Caco-2 (cell line): ENCODE measurements at regions not wholly inside any gene's neighbourhood (a gene's known extent, or its start where the extent isn't known, plus 50 kb on each side); places are given as distances from the start of the nearest gene placed in this dataset.
A peak's percentile ranks its signal among the peaks of the same experiment; 100 is the strongest.

Experiments used
- BruUV-seq: library from RNA; stranded (reverse); fragments of 400-500 nt; replicated peaks from 2 replicates; lab custom pipeline; 2021; lab: Mats Ljungman, UMichigan
- CTCF ChIA-PET: fragments of 300-600 bp; sonication (Branson Sonifier 250); formaldehyde crosslinking; loops from one replicate; lab custom pipeline; 2022; ENCODE audit warnings: antibody characterized with exemption; lab: Charles Lee
- POLR2A ChIA-PET: fragments of 300-600 bp; sonication (Branson Sonifier 250); formaldehyde crosslinking; loops from one replicate; lab custom pipeline; 2022; ENCODE audit warnings: antibody characterized with exemption; lab: Charles Lee
- DNase-seq, 2 experiments: peaks; one replicate each; pipeline versions ENCODE4 v3.0.0 to v3.0.0-alpha.2; 2020 to 2022
- H3K27me3 ChIP-seq: replicated peaks from 2 replicates; pipeline ENCODE4 v1.6.0; 2011; ENCODE audit warnings: low read length; ENCODE audit not compliant: control insufficient read depth, insufficient read depth
- H3K36me3 ChIP-seq: 2 replicates; pipeline ENCODE4 v1.5.1; 2011; ENCODE audit warnings: low read length; ENCODE audit not compliant: control insufficient read depth, insufficient read depth
- H3K4me1 ChIP-seq: fragments of 250-450 bp; sonication (Bioruptor Pico); 2 replicates; pipeline ENCODE4 v1.5.1; 2020; ENCODE audit warnings: mild to moderate bottlenecking
- H3K4me3 ChIP-seq: 2 replicates; pipeline ENCODE4 v1.5.1; 2011; ENCODE audit warnings: low read depth, mild to moderate bottlenecking, control low read depth, low read length
- H3K9me3 ChIP-seq: fragments of 250-450 bp; sonication (Bioruptor Pico); 2 replicates; pipeline ENCODE4 v1.5.1; 2020; ENCODE audit warnings: mild to moderate bottlenecking, moderate library complexity
- H3K27ac Mint-ChIP-seq: one replicate; pipeline ENCODE4 v1.8.0; 2022; ENCODE audit warnings: mixed read lengths; ENCODE audit not compliant: unreplicated experiment
- H3K27me3 Mint-ChIP-seq: one replicate; pipeline ENCODE4 v1.8.0; 2022; ENCODE audit warnings: mixed read lengths; ENCODE audit not compliant: insufficient read depth, unreplicated experiment
- H3K36me3 Mint-ChIP-seq: one replicate; pipeline ENCODE4 v1.8.0; 2022; ENCODE audit warnings: mild to moderate bottlenecking, mixed read lengths; ENCODE audit not compliant: insufficient read depth, unreplicated experiment
- H3K4me1 Mint-ChIP-seq: one replicate; pipeline ENCODE4 v1.8.0; 2022; ENCODE audit warnings: low read depth, mixed read lengths; ENCODE audit not compliant: unreplicated experiment
- H3K4me3 Mint-ChIP-seq: one replicate; pipeline ENCODE4 v1.8.0; 2022; ENCODE audit warnings: mild to moderate bottlenecking, moderate library complexity, mixed read lengths; ENCODE audit not compliant: unreplicated experiment
- H3K9me3 Mint-ChIP-seq: one replicate; pipeline ENCODE4 v1.8.0; 2022; ENCODE audit warnings: mixed read lengths; ENCODE audit not compliant: unreplicated experiment
- intact Hi-C: fragments of 100-400 bp; cut with micrococcal nuclease; formaldehyde crosslinking; loops from one replicate; pipeline ENCODE4 v1.10.0; 2022; ENCODE audit not compliant: unreplicated experiment
- TF ChIP-seq, protein P1 (sequence below), 2 experiments: fragments of 200-600 bp in 1 of 2; IDR thresholded peaks; 1 replicate in 1 of 2; 2 replicates in 1 of 2; pipeline versions ENCODE4 v1.5.1 to v1.8.0; 2011 to 2022; ENCODE audit warnings: antibody characterized with exemption in 1 of 2, control low read depth in 1 of 2, inconsistent platforms in 1 of 2, low read depth in 1 of 2, low read length in 1 of 2, mild to moderate bottlenecking in 1 of 2, moderate library complexity in 1 of 2; ENCODE audit not compliant: insufficient read depth in 1 of 2, severe bottlenecking in 1 of 2, unreplicated experiment in 1 of 2

DNA sequence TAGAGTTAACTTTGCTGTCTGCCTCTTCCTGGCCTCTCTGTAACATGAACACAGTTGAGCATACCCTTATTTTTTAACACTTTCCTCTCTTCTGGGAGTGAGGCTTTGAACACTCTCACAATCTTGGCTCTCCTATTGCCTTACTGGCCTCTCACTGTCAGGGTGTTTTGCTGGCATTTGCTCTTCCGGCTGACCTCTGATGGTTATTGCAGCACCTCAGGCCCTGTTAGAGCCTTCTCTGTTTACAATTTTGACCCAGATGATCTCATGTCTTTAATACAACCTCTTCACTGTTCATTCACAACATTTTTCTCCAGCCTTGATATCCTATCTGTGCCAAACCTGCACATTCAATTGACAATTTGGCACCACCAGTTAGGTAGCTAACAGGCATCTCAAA lies 357.8 kb upstream of the USP15 start:
- H3K4me1 Mint-ChIP-seq = no peaks in the 10 kb centered on the region
- TF ChIP-seq, protein P1, sequence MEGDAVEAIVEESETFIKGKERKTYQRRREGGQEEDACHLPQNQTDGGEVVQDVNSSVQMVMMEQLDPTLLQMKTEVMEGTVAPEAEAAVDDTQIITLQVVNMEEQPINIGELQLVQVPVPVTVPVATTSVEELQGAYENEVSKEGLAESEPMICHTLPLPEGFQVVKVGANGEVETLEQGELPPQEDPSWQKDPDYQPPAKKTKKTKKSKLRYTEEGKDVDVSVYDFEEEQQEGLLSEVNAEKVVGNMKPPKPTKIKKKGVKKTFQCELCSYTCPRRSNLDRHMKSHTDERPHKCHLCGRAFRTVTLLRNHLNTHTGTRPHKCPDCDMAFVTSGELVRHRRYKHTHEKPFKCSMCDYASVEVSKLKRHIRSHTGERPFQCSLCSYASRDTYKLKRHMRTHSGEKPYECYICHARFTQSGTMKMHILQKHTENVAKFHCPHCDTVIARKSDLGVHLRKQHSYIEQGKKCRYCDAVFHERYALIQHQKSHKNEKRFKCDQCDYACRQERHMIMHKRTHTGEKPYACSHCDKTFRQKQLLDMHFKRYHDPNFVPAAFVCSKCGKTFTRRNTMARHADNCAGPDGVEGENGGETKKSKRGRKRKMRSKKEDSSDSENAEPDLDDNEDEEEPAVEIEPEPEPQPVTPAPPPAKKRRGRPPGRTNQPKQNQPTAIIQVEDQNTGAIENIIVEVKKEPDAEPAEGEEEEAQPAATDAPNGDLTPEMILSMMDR (IDR thresholded peaks at IDR 0.05; ENCODE audit: insufficient read depth in 1 of 2, low read depth in 1 of 2, low read length in 1 of 2, severe bottlenecking in 1 of 2, unreplicated experiment in 1 of 2) = no peak
- no peaks in the 10 kb centered on the region for H3K36me3 ChIP-seq
- no peak overlapping the region for H3K4me3 ChIP-seq
- ChIA-PET CTCF (no interaction called here), POLR2A (no interaction called here)
- H3K4me3 Mint-ChIP-seq = no peak overlapping the region
- intact Hi-C loops = no loop called here
- no TSS peak for BruUV-seq
- no peak for DNase-seq
- H3K27me3 ChIP-seq = no peaks in the 10 kb centered on the region
- no peaks in the 10 kb centered on the region for H3K4me1 ChIP-seq
- peaks cover 3% of the 10 kb centered on the region for H3K27me3 Mint-ChIP-seq
- H3K9me3 Mint-ChIP-seq = peaks cover 12% of the 10 kb centered on the region
- H3K27ac Mint-ChIP-seq = no peak overlapping the region
- H3K9me3 ChIP-seq = no peaks in the 10 kb centered on the region
- H3K36me3 Mint-ChIP-seq = no peaks in the 10 kb centered on the region

DNA sequence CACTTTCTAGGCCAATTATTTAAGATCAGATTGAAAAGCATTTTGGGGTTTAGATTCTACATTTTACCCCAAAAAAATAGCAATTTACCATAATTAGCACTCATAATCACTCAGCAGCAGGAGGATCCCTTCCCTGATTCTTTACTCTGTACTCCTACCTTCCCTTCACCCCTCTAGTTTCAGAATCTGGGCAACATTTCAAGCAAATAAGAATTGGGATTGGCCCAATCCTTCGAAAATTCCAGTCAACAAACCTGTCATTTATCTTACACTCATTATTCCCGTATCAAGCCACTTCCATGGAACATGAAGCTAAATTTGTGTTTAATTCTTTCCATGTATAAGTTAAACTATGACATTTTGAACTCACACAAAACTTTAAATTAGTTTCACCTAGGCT lies 349.1 kb upstream of the USP15 start:
- H3K4me1 Mint-ChIP-seq = no peaks in the 10 kb centered on the region
- H3K9me3 Mint-ChIP-seq = peaks cover 8% of the 10 kb centered on the region
- ChIA-PET CTCF (no interaction called here), POLR2A (no interaction called here)
- DNase-seq = no peak
- H3K4me3 ChIP-seq = no peak overlapping the region
- no peak overlapping the region for H3K4me3 Mint-ChIP-seq
- BruUV-seq = no TSS peak
- H3K27me3 Mint-ChIP-seq = peaks cover 2% of the 10 kb centered on the region
- no peaks in the 10 kb centered on the region for H3K4me1 ChIP-seq
- no peaks in the 10 kb centered on the region for H3K9me3 ChIP-seq
- intact Hi-C loops = no loop called here
- no peaks in the 10 kb centered on the region for H3K36me3 Mint-ChIP-seq
- no peaks in the 10 kb centered on the region for H3K36me3 ChIP-seq
- no peak overlapping the region for H3K27ac Mint-ChIP-seq
- TF ChIP-seq, protein P1 (IDR thresholded peaks at IDR 0.05; ENCODE audit: insufficient read depth in 1 of 2, low read depth in 1 of 2, low read length in 1 of 2, severe bottlenecking in 1 of 2, unreplicated experiment in 1 of 2) = no peak
- H3K27me3 ChIP-seq = no peaks in the 10 kb centered on the region

DNA sequence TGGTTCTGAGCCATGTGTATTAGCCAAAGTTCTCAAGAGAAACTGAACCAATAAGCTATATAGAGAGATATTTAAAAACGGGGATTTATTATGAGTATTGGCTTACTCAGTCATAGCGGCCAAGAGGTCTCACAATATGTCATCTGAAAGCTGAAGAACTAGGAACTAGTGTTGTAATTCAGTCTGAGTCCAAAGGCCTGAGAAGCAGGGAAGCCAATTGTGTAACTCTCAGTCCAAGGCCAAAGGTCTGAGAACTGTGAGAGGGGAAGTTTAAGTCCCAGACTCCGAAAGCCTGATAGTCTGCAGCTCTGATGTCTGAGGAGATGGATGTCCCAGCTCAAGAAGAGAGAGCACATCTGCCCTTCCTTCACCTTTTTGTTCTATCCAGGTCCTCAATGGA lies 344.8 kb upstream of the USP15 start:
- CTCF ChIA-PET = no interaction called here
- BruUV-seq = no TSS peak
- H3K9me3 Mint-ChIP-seq = no peaks in the 10 kb centered on the region
- H3K36me3 Mint-ChIP-seq = no peaks in the 10 kb centered on the region
- no peak overlapping the region for H3K27ac Mint-ChIP-seq
- Histone ChIP-seq H3K9me3 (no peaks in the 10 kb centered on the region), H3K27me3 (no peaks in the 10 kb centered on the region), H3K4me1 (no peaks in the 10 kb centered on the region), H3K36me3 (no peaks in the 10 kb centered on the region), H3K4me3 (no peak overlapping the region)
- peak in 1 of 2 experiments; percentile 2 for DNase-seq
- TF ChIP-seq, protein P1 (IDR thresholded peaks at IDR 0.05; ENCODE audit: insufficient read depth in 1 of 2, low read depth in 1 of 2, low read length in 1 of 2, severe bottlenecking in 1 of 2, unreplicated experiment in 1 of 2) = no peak
- POLR2A ChIA-PET = no interaction called here
- H3K27me3 Mint-ChIP-seq = peaks cover 2% of the 10 kb centered on the region
- intact Hi-C loops = no loop called here
- no peak overlapping the region for H3K4me3 Mint-ChIP-seq
- H3K4me1 Mint-ChIP-seq = no peaks in the 10 kb centered on the region
